SK-N-SH (cell line): ENCODE measurements at regions not wholly inside any gene's neighbourhood (a gene's known extent, or its start where the extent isn't known, plus 50 kb on each side); places are given as distances from the start of the nearest gene placed in this dataset.

Experiments
- CTCF ChIA-PET: fragments of 300-600, 350-600 bp; formaldehyde crosslinking; extraction: SDS; loops from one replicate; lab custom pipeline; 2021; lab: Yijun Ruan, JAX
- POLR2A ChIA-PET: fragments of 350-600 bp; sonication (Branson Sonifier 250); formaldehyde crosslinking; extraction: SDS; loops from one replicate; lab custom pipeline; 2020; ENCODE audit warnings: antibody characterized with exemption, inconsistent platforms; lab: Yijun Ruan, JAX
- DNase-seq: peaks from one replicate; pipeline ENCODE4 v3.0.0; 2012
- H2AFZ ChIP-seq: fragments of 200-600 bp; sonication (generic); 2 replicates; pipeline ENCODE4 v1.8.1; 2016; ENCODE audit warnings: antibody characterized with exemption, mild to moderate bottlenecking, low read depth
- H3F3A ChIP-seq: fragments of 200-600 bp; sonication (generic); replicated peaks from 2 replicates; pipeline ENCODE3; 2016; ENCODE audit warnings: antibody characterized with exemption, mild to moderate bottlenecking; ENCODE audit not compliant: insufficient read depth
- H3K27ac ChIP-seq, 2 experiments: fragments of 200-500 bp in 1 of 2; fragments of 200-600 bp in 1 of 2; sonication (Bioruptor generic) in 1 of 2; sonication (generic), shearing (Covaris generic) in 1 of 2; 2 replicates each; pipeline versions ENCODE4 v1.5.1 to v1.6.1; 2014 to 2016; ENCODE audit warnings: low read depth in 2 of 2, inconsistent platforms in 1 of 2, low read length in 1 of 2, mild to moderate bottlenecking in 1 of 2, mixed read lengths in 1 of 2
- H3K27me3 ChIP-seq: fragments of 200-600 bp; sonication (generic), shearing (Covaris generic); 2 replicates; pipeline ENCODE4 v1.6.1; 2016; ENCODE audit warnings: mixed run types; ENCODE audit not compliant: insufficient read depth
- H3K36me3 ChIP-seq, 2 experiments: fragments of 200-500 bp in 1 of 2; fragments of 200-600 bp in 1 of 2; sonication (Bioruptor generic) in 1 of 2; sonication (generic) in 1 of 2; replicated peaks in 1 of 2; 2 replicates each; pipeline versions ENCODE3 to v1.5.1; 2014 to 2016; ENCODE audit warnings: low read length in 1 of 2, mild to moderate bottlenecking in 1 of 2; ENCODE audit not compliant: insufficient read depth in 2 of 2, control insufficient read depth in 1 of 2
- H3K4me1 ChIP-seq, 2 experiments: fragments of 200-500 bp in 1 of 2; fragments of 200-600 bp in 1 of 2; sonication (Bioruptor generic) in 1 of 2; sonication (generic), shearing (Covaris generic) in 1 of 2; 2 replicates each; pipeline versions ENCODE4 v1.5.1 to v1.6.1; 2014 to 2016; ENCODE audit warnings: low read depth in 1 of 2, low read length in 1 of 2, mixed run types in 1 of 2; ENCODE audit not compliant: insufficient read depth in 2 of 2, control insufficient read depth in 1 of 2
- H3K4me2 ChIP-seq: fragments of 200-600 bp; sonication (generic), shearing (Covaris generic); 2 replicates; pipeline ENCODE4 v1.6.1; 2017; ENCODE audit warnings: mixed run types
- H3K4me3 ChIP-seq, 2 experiments: fragments of 200-500 bp in 1 of 2; fragments of 200-600 bp in 1 of 2; sonication (Bioruptor generic) in 1 of 2; sonication (generic), shearing (Covaris generic) in 1 of 2; 2 replicates each; pipeline versions ENCODE4 v1.5.1 to v1.8.1; 2014 to 2016; ENCODE audit warnings: low read depth in 2 of 2, inconsistent platforms in 1 of 2, low read length in 1 of 2, mild to moderate bottlenecking in 1 of 2, mixed read lengths in 1 of 2, moderate library complexity in 1 of 2
- H3K79me2 ChIP-seq: fragments of 200-600 bp; sonication (generic); 2 replicates; pipeline ENCODE4 v1.8.1; 2017; ENCODE audit warnings: mild to moderate bottlenecking; ENCODE audit not compliant: insufficient read depth
- H3K9ac ChIP-seq: fragments of 200-600 bp; sonication (generic); 2 replicates; pipeline ENCODE4 v1.6.1; 2017; ENCODE audit warnings: mixed run types
- H3K9me2 ChIP-seq: fragments of 200-600 bp; sonication (generic); 2 replicates; pipeline ENCODE4 v1.6.1; 2017; ENCODE audit warnings: mixed run types
- H3K9me3 ChIP-seq: fragments of 200-600 bp; sonication (generic); 2 replicates; pipeline ENCODE4 v1.6.1; 2017; ENCODE audit warnings: mixed run types, mild to moderate bottlenecking, moderate library complexity
- H4K20me1 ChIP-seq: fragments of 200-600 bp; sonication (generic); 2 replicates; pipeline ENCODE4 v1.6.1; 2017; ENCODE audit warnings: mild to moderate bottlenecking, mixed run types; ENCODE audit not compliant: insufficient read depth
- EP300 ChIP-seq, 2 experiments: IDR thresholded peaks; 2 replicates each; pipeline versions ENCODE4 v1.4.0 to v1.6.1; 2012; ENCODE audit warnings: borderline replicate concordance in 1 of 2, low read depth in 1 of 2, low read length in 1 of 2
- FOSL2 ChIP-seq: IDR thresholded peaks from 2 replicates; pipeline ENCODE4 v1.4.0; 2012; ENCODE audit warnings: low read depth, mild to moderate bottlenecking, moderate library complexity, borderline replicate concordance
- FOXJ3 ChIP-seq: sonication (generic); formaldehyde crosslinking; IDR thresholded peaks from 2 replicates; pipeline ENCODE4 v1.5.1; 2020; ENCODE audit warnings: mild to moderate bottlenecking, missing genetic modification reagents
- FOXM1 ChIP-seq: IDR thresholded peaks from 2 replicates; pipeline ENCODE4 v1.4.0; 2012; ENCODE audit warnings: low read depth, mild to moderate bottlenecking
- JUND ChIP-seq: IDR thresholded peaks from 2 replicates; pipeline ENCODE4 v1.4.0; 2012
- MEF2A ChIP-seq: IDR thresholded peaks from 2 replicates; pipeline ENCODE4 v1.4.0; 2012; ENCODE audit warnings: low read depth, borderline replicate concordance
- NFIC ChIP-seq: IDR thresholded peaks from 2 replicates; pipeline ENCODE4 v1.4.0; 2012; ENCODE audit warnings: borderline replicate concordance
- NRF1 ChIP-seq: IDR thresholded peaks from 2 replicates; pipeline ENCODE4 v1.6.1; 2012; ENCODE audit warnings: low read depth, mild to moderate bottlenecking, low read length
- RAD21 ChIP-seq: IDR thresholded peaks from 2 replicates; pipeline ENCODE4 v1.6.1; 2012; ENCODE audit warnings: mild to moderate bottlenecking, low read length
- RCOR1 ChIP-seq: fragments of 150-350 bp; IDR thresholded peaks from 2 replicates; pipeline ENCODE4 v1.6.1; 2017; ENCODE audit warnings: antibody characterized with exemption, low read length
- RXRA ChIP-seq: IDR thresholded peaks from 2 replicates; pipeline ENCODE4 v1.4.0; 2012; ENCODE audit warnings: low read depth, mild to moderate bottlenecking, borderline replicate concordance
- TAF1 ChIP-seq: IDR thresholded peaks from 2 replicates; pipeline ENCODE4 v1.6.1; 2012; ENCODE audit warnings: low read depth, mild to moderate bottlenecking, low read length, moderate library complexity, borderline replicate concordance
- WGBS: methylation state at CpG from one replicate; pipeline ENCODE4 v1.1.6; 2017; ENCODE audit warnings: low lambda C conversion rate; 5-methylcytosine and 5-hydroxymethylcytosine counted together
- TF ChIP-seq, protein P1 (sequence below): IDR thresholded peaks from 2 replicates; pipeline ENCODE4 v1.6.1; 2012; ENCODE audit warnings: mild to moderate bottlenecking, low read depth, low read length, moderate library complexity
- TF ChIP-seq, protein P2 (sequence below): fragments of 200-600 bp; sonication (generic); IDR thresholded peaks from 2 replicates; pipeline ENCODE4 v1.6.1; 2017; ENCODE audit warnings: antibody characterized with exemption, mild to moderate bottlenecking, moderate library complexity
- TF ChIP-seq, protein P3 (sequence below): IDR thresholded peaks from 2 replicates; pipeline ENCODE4; 2012
- TF ChIP-seq, protein P4 (sequence below): IDR thresholded peaks from 2 replicates; pipeline ENCODE4 v1.4.0; 2012; ENCODE audit warnings: low read depth
- TF ChIP-seq, protein P5 (sequence below): fragments of 150-350 bp; IDR thresholded peaks from 2 replicates; pipeline ENCODE4 v1.6.1; 2016; ENCODE audit warnings: mild to moderate bottlenecking, low read depth, low read length

- TF ChIP-seq, protein P1, sequence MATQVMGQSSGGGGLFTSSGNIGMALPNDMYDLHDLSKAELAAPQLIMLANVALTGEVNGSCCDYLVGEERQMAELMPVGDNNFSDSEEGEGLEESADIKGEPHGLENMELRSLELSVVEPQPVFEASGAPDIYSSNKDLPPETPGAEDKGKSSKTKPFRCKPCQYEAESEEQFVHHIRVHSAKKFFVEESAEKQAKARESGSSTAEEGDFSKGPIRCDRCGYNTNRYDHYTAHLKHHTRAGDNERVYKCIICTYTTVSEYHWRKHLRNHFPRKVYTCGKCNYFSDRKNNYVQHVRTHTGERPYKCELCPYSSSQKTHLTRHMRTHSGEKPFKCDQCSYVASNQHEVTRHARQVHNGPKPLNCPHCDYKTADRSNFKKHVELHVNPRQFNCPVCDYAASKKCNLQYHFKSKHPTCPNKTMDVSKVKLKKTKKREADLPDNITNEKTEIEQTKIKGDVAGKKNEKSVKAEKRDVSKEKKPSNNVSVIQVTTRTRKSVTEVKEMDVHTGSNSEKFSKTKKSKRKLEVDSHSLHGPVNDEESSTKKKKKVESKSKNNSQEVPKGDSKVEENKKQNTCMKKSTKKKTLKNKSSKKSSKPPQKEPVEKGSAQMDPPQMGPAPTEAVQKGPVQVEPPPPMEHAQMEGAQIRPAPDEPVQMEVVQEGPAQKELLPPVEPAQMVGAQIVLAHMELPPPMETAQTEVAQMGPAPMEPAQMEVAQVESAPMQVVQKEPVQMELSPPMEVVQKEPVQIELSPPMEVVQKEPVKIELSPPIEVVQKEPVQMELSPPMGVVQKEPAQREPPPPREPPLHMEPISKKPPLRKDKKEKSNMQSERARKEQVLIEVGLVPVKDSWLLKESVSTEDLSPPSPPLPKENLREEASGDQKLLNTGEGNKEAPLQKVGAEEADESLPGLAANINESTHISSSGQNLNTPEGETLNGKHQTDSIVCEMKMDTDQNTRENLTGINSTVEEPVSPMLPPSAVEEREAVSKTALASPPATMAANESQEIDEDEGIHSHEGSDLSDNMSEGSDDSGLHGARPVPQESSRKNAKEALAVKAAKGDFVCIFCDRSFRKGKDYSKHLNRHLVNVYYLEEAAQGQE, result no peak
- no peak for TF ChIP-seq MEF2A
These were observed 106.4 kb upstream of the NWD2 start (continued) for GRCh38 chr4:37138019-37138653.

GRCh38 chr4:37138789-37139188, 105.8 kb upstream of the NWD2 start:
- H3K9me2 ChIP-seq, result no peaks in the 10 kb centered on the region
- no peak overlapping the region for H2AFZ ChIP-seq
- no peaks in the 10 kb centered on the region for H3K9me3 ChIP-seq
- H3K4me3 ChIP-seq, result no peak overlapping the region
- H3K27ac ChIP-seq, result no peak overlapping the region
- H3K36me3 ChIP-seq, result no peaks in the 10 kb centered on the region
- H3K4me2 ChIP-seq, result no peak overlapping the region
- ChIA-PET POLR2A (no interaction called here), CTCF (no interaction called here)
- no peaks in the 10 kb centered on the region for H4K20me1 ChIP-seq
- H3K27me3 ChIP-seq, result no peaks in the 10 kb centered on the region
- H3K9ac ChIP-seq, result no peak overlapping the region
- H3F3A ChIP-seq, result no peaks in the 10 kb centered on the region
- WGBS, result 0% methylated on average over 2 of the region's 2 CpGs
- TF ChIP-seq FOXM1 (no peak), NFIC (no peak), NRF1 (no peak)
- TF ChIP-seq, protein P2, sequence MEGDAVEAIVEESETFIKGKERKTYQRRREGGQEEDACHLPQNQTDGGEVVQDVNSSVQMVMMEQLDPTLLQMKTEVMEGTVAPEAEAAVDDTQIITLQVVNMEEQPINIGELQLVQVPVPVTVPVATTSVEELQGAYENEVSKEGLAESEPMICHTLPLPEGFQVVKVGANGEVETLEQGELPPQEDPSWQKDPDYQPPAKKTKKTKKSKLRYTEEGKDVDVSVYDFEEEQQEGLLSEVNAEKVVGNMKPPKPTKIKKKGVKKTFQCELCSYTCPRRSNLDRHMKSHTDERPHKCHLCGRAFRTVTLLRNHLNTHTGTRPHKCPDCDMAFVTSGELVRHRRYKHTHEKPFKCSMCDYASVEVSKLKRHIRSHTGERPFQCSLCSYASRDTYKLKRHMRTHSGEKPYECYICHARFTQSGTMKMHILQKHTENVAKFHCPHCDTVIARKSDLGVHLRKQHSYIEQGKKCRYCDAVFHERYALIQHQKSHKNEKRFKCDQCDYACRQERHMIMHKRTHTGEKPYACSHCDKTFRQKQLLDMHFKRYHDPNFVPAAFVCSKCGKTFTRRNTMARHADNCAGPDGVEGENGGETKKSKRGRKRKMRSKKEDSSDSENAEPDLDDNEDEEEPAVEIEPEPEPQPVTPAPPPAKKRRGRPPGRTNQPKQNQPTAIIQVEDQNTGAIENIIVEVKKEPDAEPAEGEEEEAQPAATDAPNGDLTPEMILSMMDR, result no peak
- TF ChIP-seq, protein P3, sequence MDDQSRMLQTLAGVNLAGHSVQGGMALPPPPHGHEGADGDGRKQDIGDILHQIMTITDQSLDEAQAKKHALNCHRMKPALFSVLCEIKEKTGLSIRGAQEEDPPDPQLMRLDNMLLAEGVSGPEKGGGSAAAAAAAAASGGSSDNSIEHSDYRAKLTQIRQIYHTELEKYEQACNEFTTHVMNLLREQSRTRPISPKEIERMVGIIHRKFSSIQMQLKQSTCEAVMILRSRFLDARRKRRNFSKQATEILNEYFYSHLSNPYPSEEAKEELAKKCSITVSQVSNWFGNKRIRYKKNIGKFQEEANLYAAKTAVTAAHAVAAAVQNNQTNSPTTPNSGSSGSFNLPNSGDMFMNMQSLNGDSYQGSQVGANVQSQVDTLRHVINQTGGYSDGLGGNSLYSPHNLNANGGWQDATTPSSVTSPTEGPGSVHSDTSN, result no peak
- no peak for DNase-seq
- no peaks in the 10 kb centered on the region for H3K4me1 ChIP-seq
- no peaks in the 10 kb centered on the region for H3K79me2 ChIP-seq

- Histone ChIP-seq H3K36me3 (no peaks in the 10 kb centered on the region), H3K9ac (no peak overlapping the region), H3K4me1 (no peaks in the 10 kb centered on the region), H3K4me3 (no peak overlapping the region), H3F3A (no peaks in the 10 kb centered on the region), H3K4me2 (no peak overlapping the region), H3K9me3 (no peaks in the 10 kb centered on the region), H3K27me3 (no peaks in the 10 kb centered on the region), H3K79me2 (no peaks in the 10 kb centered on the region), H2AFZ (no peak overlapping the region), H3K27ac (no peak overlapping the region), H3K9me2 (no peaks in the 10 kb centered on the region), H4K20me1 (no peaks in the 10 kb centered on the region)
- ChIA-PET POLR2A (no interaction called here), CTCF (no interaction called here)
- no peak for DNase-seq
- WGBS, result 0% methylated on average over 1 of the region's 1 CpG
- no peak for TF ChIP-seq JUND
- no peak for TF ChIP-seq TAF1
- no peak for TF ChIP-seq EP300 (IDR thresholded peaks at IDR 0.05; ENCODE audit: borderline replicate concordance in 1 of 2, low read depth in 1 of 2, low read length in 1 of 2)
- TF ChIP-seq NFIC, result no peak
- TF ChIP-seq, protein P3, result no peak
- TF ChIP-seq, protein P4, sequence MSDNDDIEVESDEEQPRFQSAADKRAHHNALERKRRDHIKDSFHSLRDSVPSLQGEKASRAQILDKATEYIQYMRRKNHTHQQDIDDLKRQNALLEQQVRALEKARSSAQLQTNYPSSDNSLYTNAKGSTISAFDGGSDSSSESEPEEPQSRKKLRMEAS, result no peak
- no peak for TF ChIP-seq RAD21
- TF ChIP-seq FOXJ3 (CRISPR knock-in tag), result no peak
- no peak for TF ChIP-seq RCOR1
- TF ChIP-seq, protein P5, sequence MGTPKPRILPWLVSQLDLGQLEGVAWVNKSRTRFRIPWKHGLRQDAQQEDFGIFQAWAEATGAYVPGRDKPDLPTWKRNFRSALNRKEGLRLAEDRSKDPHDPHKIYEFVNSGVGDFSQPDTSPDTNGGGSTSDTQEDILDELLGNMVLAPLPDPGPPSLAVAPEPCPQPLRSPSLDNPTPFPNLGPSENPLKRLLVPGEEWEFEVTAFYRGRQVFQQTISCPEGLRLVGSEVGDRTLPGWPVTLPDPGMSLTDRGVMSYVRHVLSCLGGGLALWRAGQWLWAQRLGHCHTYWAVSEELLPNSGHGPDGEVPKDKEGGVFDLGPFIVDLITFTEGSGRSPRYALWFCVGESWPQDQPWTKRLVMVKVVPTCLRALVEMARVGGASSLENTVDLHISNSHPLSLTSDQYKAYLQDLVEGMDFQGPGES, result no peak
- TF ChIP-seq RXRA, result no peak
- no peak for TF ChIP-seq FOSL2
These were observed 104.6 kb upstream of the NWD2 start for GRCh38 chr4:37139987-37140386.
